ENCODE measurements at regions not wholly inside any gene's neighbourhood (a gene's known extent, or its start where the extent isn't known, plus 50 kb on each side); places are given as distances from the start of the nearest gene placed in this dataset.

DNA sequence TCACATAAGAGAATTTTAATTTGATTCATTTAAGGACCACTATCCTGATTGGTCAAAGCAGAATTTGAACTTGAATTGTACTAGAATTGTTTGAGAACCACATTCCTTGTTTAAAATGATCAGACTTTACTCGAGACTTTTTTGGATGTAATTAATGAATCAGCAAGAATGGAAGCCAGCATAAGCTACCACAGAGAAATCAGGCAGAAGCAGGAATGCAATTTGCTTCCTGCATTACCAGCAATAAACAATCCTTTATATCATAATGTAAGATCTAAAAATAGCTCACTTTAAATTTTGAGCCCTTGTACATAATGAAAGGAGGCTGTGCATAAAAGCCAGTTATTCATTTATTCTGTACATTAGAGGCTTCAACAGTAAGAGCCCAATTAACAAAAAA, 119.8 kb upstream of the BACE2 start:
- H3F3A ChIP-seq (ENCODE audit: insufficient read depth), result no peaks in the 10 kb centered on the region
- no peaks in the 10 kb centered on the region for H3K9me2 ChIP-seq (ENCODE audit: insufficient read depth)
- H3K9me3 ChIP-seq (ENCODE audit: low read depth), result no peaks in the 10 kb centered on the region
- H3K79me2 ChIP-seq (ENCODE audit: insufficient read depth), result no peaks in the 10 kb centered on the region
- no peak overlapping the region for H3K4me2 ChIP-seq (ENCODE audit: unreplicated experiment)
- no peak overlapping the region for H2AFZ ChIP-seq
- H3K4me1 ChIP-seq (ENCODE audit: insufficient read depth), result no peaks in the 10 kb centered on the region
- no peaks in the 10 kb centered on the region for H4K20me1 ChIP-seq (ENCODE audit: insufficient read depth)
- no peak for DNase-seq
- no peak overlapping the region for H3K9ac ChIP-seq
- H3K4me3 ChIP-seq, result no peak overlapping the region
- H3K27me3 ChIP-seq (replicated peaks; ENCODE audit: insufficient read depth), result no peaks in the 10 kb centered on the region
- no peaks in the 10 kb centered on the region for H3K36me3 ChIP-seq (ENCODE audit: low read depth)
- in situ Hi-C loops (cut with MboI), result no loop called here
- 6 to 18% methylated on average over 1 of the region's 1 CpG for WGBS, 2 experiments (ENCODE audit: low coverage in 1 of 2, low lambda C conversion rate in 2 of 2, missing lambda C conversion rate in 2 of 2)
- no peak overlapping the region for H3K27ac ChIP-seq
- TF ChIP-seq EZH2 (IDR thresholded peaks at IDR 0.05; ENCODE audit: insufficient read depth, poor library complexity, severe bottlenecking) (no peak), EZH2phosphoT487 (IDR thresholded peaks at IDR 0.05; ENCODE audit: insufficient read depth, low read depth) (no peak)

DNA sequence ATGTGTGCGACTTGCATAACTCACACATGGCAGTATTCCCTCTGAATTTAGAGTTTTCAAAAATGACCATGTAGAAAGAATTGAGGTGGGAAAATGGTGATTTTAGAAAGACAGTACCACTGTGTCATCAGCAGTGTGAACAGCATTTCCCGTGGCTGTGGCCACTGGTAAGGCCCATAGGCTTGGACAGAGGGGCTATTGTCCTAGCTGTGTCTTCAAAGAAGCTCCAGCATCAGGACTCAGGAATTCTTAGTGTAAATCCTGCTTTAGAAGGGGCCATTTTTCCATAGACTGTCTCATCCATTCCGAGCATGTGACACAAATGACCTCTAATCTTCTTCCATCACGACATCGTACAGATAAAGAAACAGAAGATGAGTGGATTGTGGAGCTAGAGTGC, 119.3 kb upstream of the BACE2 start:
- 26 to 31% methylated on average over 5 of the region's 5 CpGs for WGBS, 2 experiments (ENCODE audit: low coverage in 1 of 2, low lambda C conversion rate in 2 of 2, missing lambda C conversion rate in 2 of 2)
- TF ChIP-seq EZH2 (IDR thresholded peaks at IDR 0.05; ENCODE audit: insufficient read depth, poor library complexity, severe bottlenecking), result no peak
- no peak for TF ChIP-seq EZH2phosphoT487 (IDR thresholded peaks at IDR 0.05; ENCODE audit: insufficient read depth, low read depth)
- Histone ChIP-seq H3K9me2 (ENCODE audit: insufficient read depth) (no peaks in the 10 kb centered on the region), H3K27me3 (replicated peaks; ENCODE audit: insufficient read depth) (no peaks in the 10 kb centered on the region), H3K9ac (no peak overlapping the region), H3K4me2 (ENCODE audit: unreplicated experiment) (no peak overlapping the region), H3K79me2 (ENCODE audit: insufficient read depth) (no peaks in the 10 kb centered on the region), H3K4me3 (no peak overlapping the region), H3F3A (ENCODE audit: insufficient read depth) (no peaks in the 10 kb centered on the region), H2AFZ (no peak overlapping the region), H3K4me1 (ENCODE audit: insufficient read depth) (no peaks in the 10 kb centered on the region), H3K9me3 (ENCODE audit: low read depth) (no peaks in the 10 kb centered on the region), H4K20me1 (ENCODE audit: insufficient read depth) (no peaks in the 10 kb centered on the region), H3K36me3 (ENCODE audit: low read depth) (no peaks in the 10 kb centered on the region), H3K27ac (no peak overlapping the region)
- DNase-seq, result no peak
- in situ Hi-C loops (cut with MboI), result no loop called here

DNA sequence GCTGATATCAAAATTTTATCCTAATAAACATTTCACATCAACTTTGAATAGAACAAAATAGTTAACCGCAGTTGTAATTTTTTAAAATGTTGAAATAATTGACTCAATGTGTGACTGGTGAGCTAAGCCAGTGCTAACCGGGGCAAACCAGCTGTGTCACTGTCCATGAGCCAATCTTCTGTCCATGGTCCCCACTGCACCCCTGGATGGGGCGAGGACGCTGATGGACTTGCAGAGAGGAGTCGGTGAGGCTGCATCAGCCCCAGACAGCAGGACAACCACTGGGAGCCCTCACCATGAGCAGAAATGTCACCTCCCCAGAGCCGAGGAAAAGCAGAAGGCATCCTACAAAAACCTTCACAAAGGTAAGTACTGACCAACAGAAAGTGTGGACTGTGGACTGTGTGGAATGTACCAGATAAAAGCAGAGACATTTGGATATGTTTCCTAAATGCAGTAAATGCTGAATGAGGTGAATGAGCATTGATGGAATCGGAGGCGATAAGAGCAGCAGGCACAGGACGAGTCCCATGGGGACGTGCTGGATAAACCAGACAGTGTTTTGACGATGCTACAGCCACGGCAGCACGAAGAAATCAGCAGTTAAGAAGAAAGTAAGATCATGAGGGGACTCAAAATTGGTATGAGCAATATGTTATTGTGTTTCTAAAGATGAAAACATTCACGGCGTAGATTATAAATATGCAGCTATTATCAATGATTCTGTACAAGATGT, 115.0 kb upstream of the BACE2 start:
- Histone ChIP-seq H3K4me2 (ENCODE audit: unreplicated experiment) (no peak overlapping the region), H3K4me1 (ENCODE audit: insufficient read depth) (no peaks in the 10 kb centered on the region), H3K9me2 (ENCODE audit: insufficient read depth) (no peaks in the 10 kb centered on the region), H3F3A (ENCODE audit: insufficient read depth) (no peaks in the 10 kb centered on the region), H2AFZ (no peak overlapping the region), H3K36me3 (ENCODE audit: low read depth) (no peaks in the 10 kb centered on the region), H3K9ac (no peak overlapping the region), H3K27ac (no peak overlapping the region), H3K27me3 (replicated peaks; ENCODE audit: insufficient read depth) (no peaks in the 10 kb centered on the region), H3K9me3 (ENCODE audit: low read depth) (no peaks in the 10 kb centered on the region), H4K20me1 (ENCODE audit: insufficient read depth) (no peaks in the 10 kb centered on the region), H3K79me2 (ENCODE audit: insufficient read depth) (no peaks in the 10 kb centered on the region), H3K4me3 (no peak overlapping the region)
- in situ Hi-C loops (cut with MboI), result loop anchor here (25.0 kb wide), 1 partner anchor 916 kb away; no protein-coding TSS in a partner anchor
- TF ChIP-seq EZH2 (IDR thresholded peaks at IDR 0.05; ENCODE audit: insufficient read depth, poor library complexity, severe bottlenecking), result no peak
- no peak for TF ChIP-seq EZH2phosphoT487 (IDR thresholded peaks at IDR 0.05; ENCODE audit: insufficient read depth, low read depth)
- no peak for DNase-seq
- WGBS, 2 experiments (ENCODE audit: low coverage in 1 of 2, low lambda C conversion rate in 2 of 2, missing lambda C conversion rate in 2 of 2), result 29 to 32% methylated on average over 15 of the region's 15 CpGs

DNA sequence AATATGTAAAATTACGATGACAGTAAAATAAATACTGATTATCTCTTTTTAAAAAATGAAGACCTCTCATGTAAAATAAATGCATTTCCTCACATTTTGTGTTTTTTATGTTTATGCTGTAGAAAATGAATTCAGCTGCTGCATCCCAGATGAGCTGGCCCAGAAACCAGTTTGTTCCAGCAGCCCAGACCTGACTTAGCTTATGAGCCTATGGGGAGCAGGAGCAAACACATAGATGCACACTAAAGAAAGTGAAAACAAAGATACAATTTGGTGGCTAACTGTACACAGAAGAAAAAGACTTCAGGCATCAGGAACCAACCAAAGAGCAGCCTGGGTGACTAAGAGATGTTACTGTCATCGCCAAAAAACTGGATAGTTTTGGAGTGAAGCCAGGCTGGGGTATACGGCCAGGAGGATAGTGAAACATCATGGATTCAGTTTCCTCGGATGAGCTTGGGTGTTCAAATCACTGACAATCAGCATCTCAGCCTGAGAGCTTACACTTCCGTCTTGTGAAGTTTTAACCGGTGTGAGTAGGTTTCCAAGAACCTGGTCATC, 113.9 kb upstream of the BACE2 start:
- H3F3A ChIP-seq (ENCODE audit: insufficient read depth), result no peaks in the 10 kb centered on the region
- H3K9ac ChIP-seq, result no peak overlapping the region
- H3K27me3 ChIP-seq (replicated peaks; ENCODE audit: insufficient read depth), result no peaks in the 10 kb centered on the region
- no peaks in the 10 kb centered on the region for H3K9me3 ChIP-seq (ENCODE audit: low read depth)
- no peaks in the 10 kb centered on the region for H3K9me2 ChIP-seq (ENCODE audit: insufficient read depth)
- H3K4me2 ChIP-seq (ENCODE audit: unreplicated experiment), result no peak overlapping the region
- no peaks in the 10 kb centered on the region for H3K4me1 ChIP-seq (ENCODE audit: insufficient read depth)
- H3K27ac ChIP-seq, result no peak overlapping the region
- in situ Hi-C loops (cut with MboI), result loop anchor here (25.0 kb wide), 1 partner anchor 917 kb away; no protein-coding TSS in a partner anchor
- TF ChIP-seq EZH2 (IDR thresholded peaks at IDR 0.05; ENCODE audit: insufficient read depth, poor library complexity, severe bottlenecking) (no peak), EZH2phosphoT487 (IDR thresholded peaks at IDR 0.05; ENCODE audit: insufficient read depth, low read depth) (no peak)
- H2AFZ ChIP-seq, result no peak overlapping the region
- H4K20me1 ChIP-seq (ENCODE audit: insufficient read depth), result no peaks in the 10 kb centered on the region
- H3K79me2 ChIP-seq (ENCODE audit: insufficient read depth), result no peaks in the 10 kb centered on the region
- H3K36me3 ChIP-seq (ENCODE audit: low read depth), result no peaks in the 10 kb centered on the region
- no peak for DNase-seq
- H3K4me3 ChIP-seq, result no peak overlapping the region
- 30 to 32% methylated on average over 6 of the region's 6 CpGs for WGBS, 2 experiments (ENCODE audit: low coverage in 1 of 2, low lambda C conversion rate in 2 of 2, missing lambda C conversion rate in 2 of 2)

Measured in GM23248 (cell line).